GM23248 (cell line): ENCODE measurements at regions not wholly inside any gene's neighbourhood (a gene's known extent, or its start where the extent isn't known, plus 50 kb on each side); places are given as distances from the start of the nearest gene placed in this dataset.
"Not testable (repeated sequence)": the region's sequence is repeated elsewhere in the genome, so short reads cannot be mapped to it uniquely, and the experiment has no call there.

Source experiments
- DNase-seq: peaks from one replicate; pipeline ENCODE4 v3.0.0-alpha.2; 2015
- H2AFZ ChIP-seq: fragments of 200-600 bp; sonication (generic); 2 replicates; pipeline ENCODE4 v1.6.1; 2016; ENCODE audit warnings: antibody characterized with exemption
- H3F3A ChIP-seq: fragments of 200-600 bp; sonication (generic); 2 replicates; pipeline ENCODE4 v1.6.1; 2016; ENCODE audit warnings: mild to moderate bottlenecking, antibody characterized with exemption, mixed run types; ENCODE audit not compliant: insufficient read depth
- H3K27ac ChIP-seq: fragments of 200-600 bp; sonication (generic); 2 replicates; pipeline ENCODE4 v1.5.1; 2016; ENCODE audit warnings: mild to moderate bottlenecking
- H3K27me3 ChIP-seq: fragments of 200-600 bp; sonication (generic); replicated peaks from 2 replicates; pipeline ENCODE4 v1.6.1; 2016; ENCODE audit warnings: mild to moderate bottlenecking; ENCODE audit not compliant: insufficient read depth
- H3K36me3 ChIP-seq: fragments of 200-600 bp; sonication (generic); 2 replicates; pipeline ENCODE4 v1.6.1; 2016; ENCODE audit warnings: low read depth, mild to moderate bottlenecking
- H3K4me1 ChIP-seq: fragments of 200-600 bp; sonication (generic); 2 replicates; pipeline ENCODE4 v1.6.1; 2016; ENCODE audit warnings: mild to moderate bottlenecking; ENCODE audit not compliant: insufficient read depth
- H3K4me2 ChIP-seq: fragments of 200-600 bp; sonication (generic); one replicate; pipeline ENCODE4 v1.6.1; 2016; ENCODE audit warnings: mild to moderate bottlenecking; ENCODE audit not compliant: unreplicated experiment
- H3K4me3 ChIP-seq: fragments of 200-600 bp; sonication (generic); 2 replicates; pipeline ENCODE4 v1.5.1; 2016; ENCODE audit warnings: mild to moderate bottlenecking
- H3K79me2 ChIP-seq: fragments of 200-600 bp; sonication (generic); 2 replicates; pipeline ENCODE4 v1.6.1; 2016; ENCODE audit warnings: mild to moderate bottlenecking; ENCODE audit not compliant: insufficient read depth
- H3K9ac ChIP-seq: fragments of 200-600 bp; sonication (generic); 2 replicates; pipeline ENCODE4 v1.6.1; 2016; ENCODE audit warnings: mild to moderate bottlenecking
- H3K9me2 ChIP-seq: fragments of 200-600 bp; sonication (generic); 2 replicates; pipeline ENCODE4 v1.6.1; 2016; ENCODE audit warnings: mixed run types, mild to moderate bottlenecking, moderate library complexity; ENCODE audit not compliant: insufficient read depth
- H3K9me3 ChIP-seq: fragments of 200-600 bp; sonication (generic); one replicate; pipeline ENCODE4 v1.6.1; 2017; ENCODE audit warnings: low read depth
- H4K20me1 ChIP-seq: fragments of 200-600 bp; sonication (generic); 2 replicates; pipeline ENCODE4 v1.6.0; 2016; ENCODE audit not compliant: insufficient read depth
- EZH2 ChIP-seq: fragments of 200-600 bp; sonication (generic); IDR thresholded peaks from 2 replicates; pipeline ENCODE4 v1.6.1; 2018; ENCODE audit warnings: antibody characterized with exemption, mild to moderate bottlenecking; ENCODE audit not compliant: insufficient read depth, poor library complexity, severe bottlenecking
- EZH2phosphoT487 ChIP-seq: fragments of 200-600 bp; sonication (generic); IDR thresholded peaks from 2 replicates; pipeline ENCODE4 v1.6.1; 2018; ENCODE audit warnings: antibody characterized with exemption, moderate library complexity, mild to moderate bottlenecking, low read depth; ENCODE audit not compliant: insufficient read depth
- WGBS, 2 experiments: methylation state at CpG; one replicate each; pipeline ENCODE4 v1.1.6; 2015 to 2017; ENCODE audit warnings: low lambda C conversion rate in 2 of 2, low coverage in 1 of 2; ENCODE audit errors: missing lambda C conversion rate in 2 of 2; 5-methylcytosine and 5-hydroxymethylcytosine counted together
- in situ Hi-C: fragments of 300-500 bp; cut with MboI; formaldehyde crosslinking; loops from 2 replicates; pipeline ENCODE4 v1.15.0; 2020

GRCh38 chr15:81792646-81793045 lies 253.2 kb downstream of the MEX3B start:
- DNase-seq = no peak
- H3K27me3 ChIP-seq = no peaks in the 10 kb centered on the region
- no peak overlapping the region for H3K27ac ChIP-seq
- H3K4me2 ChIP-seq = no peak overlapping the region
- no peak overlapping the region for H3K9ac ChIP-seq
- H2AFZ ChIP-seq = no peak overlapping the region
- in situ Hi-C loops = no loop called here
- H3K4me1 ChIP-seq = no peaks in the 10 kb centered on the region
- H3K36me3 ChIP-seq = no peaks in the 10 kb centered on the region
- H4K20me1 ChIP-seq = no peaks in the 10 kb centered on the region
- TF ChIP-seq EZH2 (no peak), EZH2phosphoT487 (no peak)
- no peaks in the 10 kb centered on the region for H3F3A ChIP-seq
- no peaks in the 10 kb centered on the region for H3K9me3 ChIP-seq
- WGBS, 2 experiments = 69 to 77% methylated on average over 2 of the region's 2 CpGs
- no peaks in the 10 kb centered on the region for H3K79me2 ChIP-seq
- H3K9me2 ChIP-seq = no peaks in the 10 kb centered on the region
- H3K4me3 ChIP-seq = no peak overlapping the region

- in situ Hi-C loops, DNase-seq, H3K27ac ChIP-seq, H2AFZ ChIP-seq, H3K27me3 ChIP-seq, H3K9me3 ChIP-seq, H3K4me3 ChIP-seq, H3K4me1 ChIP-seq, H3K79me2 ChIP-seq, H3F3A ChIP-seq, H3K9me2 ChIP-seq, H3K9ac ChIP-seq, H3K36me3 ChIP-seq, H4K20me1 ChIP-seq, H3K4me2 ChIP-seq: not testable (repeated sequence)
- 34 to 40% methylated on average over 2 of the region's 2 CpGs for WGBS, 2 experiments
Measured at GRCh38 chr15:81791322-81791721, 254.5 kb downstream of the MEX3B start.

- H3K4me3 ChIP-seq = no peak overlapping the region
- H3K79me2 ChIP-seq = no peaks in the 10 kb centered on the region
- H3K27ac ChIP-seq = no peak overlapping the region
- in situ Hi-C loops = no loop called here
- H3K27me3 ChIP-seq = no peaks in the 10 kb centered on the region
- no peaks in the 10 kb centered on the region for H3F3A ChIP-seq
- H2AFZ ChIP-seq = no peak overlapping the region
- no peaks in the 10 kb centered on the region for H3K36me3 ChIP-seq
- no peak overlapping the region for H3K9ac ChIP-seq
- H3K9me3 ChIP-seq = no peaks in the 10 kb centered on the region
- H3K4me2 ChIP-seq = no peak overlapping the region
- no peak for DNase-seq
- TF ChIP-seq EZH2 (no peak), EZH2phosphoT487 (no peak)
- no peaks in the 10 kb centered on the region for H4K20me1 ChIP-seq
- no peaks in the 10 kb centered on the region for H3K4me1 ChIP-seq
- WGBS, 2 experiments = 12 to 27% methylated on average over 4 of the region's 4 CpGs
- no peaks in the 10 kb centered on the region for H3K9me2 ChIP-seq
Measured at GRCh38 chr15:81789403-81789802, 256.4 kb downstream of the MEX3B start.

GRCh38 chr15:81786776-81787175 lies 259.0 kb downstream of the MEX3B start:
- WGBS, 2 experiments = 48 to 56% methylated on average over 4 of the region's 4 CpGs
- Histone ChIP-seq H3K9ac (no peak overlapping the region), H2AFZ (no peak overlapping the region), H3K9me2 (no peaks in the 10 kb centered on the region), H3K27ac (no peak overlapping the region), H3K4me3 (no peak overlapping the region), H3F3A (no peaks in the 10 kb centered on the region), H3K36me3 (no peaks in the 10 kb centered on the region), H3K9me3 (no peaks in the 10 kb centered on the region), H3K4me2 (no peak overlapping the region), H3K27me3 (no peaks in the 10 kb centered on the region), H3K4me1 (no peaks in the 10 kb centered on the region), H3K79me2 (no peaks in the 10 kb centered on the region), H4K20me1 (no peaks in the 10 kb centered on the region)
- DNase-seq = no peak
- TF ChIP-seq EZH2 (no peak), EZH2phosphoT487 (no peak)
- in situ Hi-C loops = no loop called here

GRCh38 chr15:81785679-81786078 lies 260.1 kb downstream of the MEX3B start:
- Histone ChIP-seq H3K9me2 (no peaks in the 10 kb centered on the region), H3K4me2 (no peak overlapping the region), H2AFZ (no peak overlapping the region), H4K20me1 (no peaks in the 10 kb centered on the region), H3K4me1 (no peaks in the 10 kb centered on the region), H3K4me3 (no peak overlapping the region), H3F3A (no peaks in the 10 kb centered on the region), H3K9me3 (no peaks in the 10 kb centered on the region), H3K36me3 (no peaks in the 10 kb centered on the region), H3K79me2 (no peaks in the 10 kb centered on the region), H3K27me3 (no peaks in the 10 kb centered on the region), H3K9ac (no peak overlapping the region), H3K27ac (no peak overlapping the region)
- TF ChIP-seq EZH2phosphoT487 (no peak), EZH2 (no peak)
- WGBS, 2 experiments = 37 to 47% methylated on average over 5 of the region's 5 CpGs
- no peak for DNase-seq
- in situ Hi-C loops = no loop called here
